HS-27A (cell line): ENCODE measurements at regions not wholly inside any gene's neighbourhood (a gene's known extent, or its start where the extent isn't known, plus 50 kb on each side); places are given as distances from the start of the nearest gene placed in this dataset.
A peak's percentile ranks its signal among the peaks of the same experiment; 100 is the strongest.

ENCODE experiments used
- DNase-seq: peaks from one replicate; pipeline ENCODE4 v3.0.0-alpha.2; 2012; ENCODE audit warnings: low read depth, missing footprints

GRCh38 chr7:46989247-46989646, 592.7 kb downstream of the TNS3 start:
- no peak for DNase-seq

- no peak for DNase-seq
Observed at GRCh38 chr7:46982928-46983327, 599.0 kb downstream of the TNS3 start.

GRCh38 chr7:46979439-46979838, 602.5 kb downstream of the TNS3 start:
- no peak for DNase-seq

- no peak for DNase-seq
Observed at GRCh38 chr7:46975493-46975892, 606.4 kb downstream of the TNS3 start.

- peak; percentile 55 for DNase-seq
Observed at GRCh38 chr7:46972205-46972604, 609.7 kb downstream of the TNS3 start.

- DNase-seq = no peak
Observed at GRCh38 chr7:46970476-46970875, 611.4 kb downstream of the TNS3 start.

GRCh38 chr7:46970131-46970430, 611.8 kb downstream of the TNS3 start:
- DNase-seq = no peak

- no peak for DNase-seq
Observed at GRCh38 chr7:46969303-46970130, 612.4 kb downstream of the TNS3 start.

GRCh38 chr7:46968003-46968402, 613.9 kb downstream of the TNS3 start:
- no peak for DNase-seq

GRCh38 chr7:46963719-46964118, 618.2 kb downstream of the TNS3 start:
- DNase-seq = no peak

GRCh38 chr7:46960970-46961369, 620.9 kb downstream of the TNS3 start:
- no peak for DNase-seq

GRCh38 chr7:46957195-46957594, 624.7 kb downstream of the TNS3 start:
- DNase-seq = no peak

GRCh38 chr7:46955531-46955930, 626.4 kb downstream of the TNS3 start:
- DNase-seq = no peak

- no peak for DNase-seq
Observed at GRCh38 chr7:46954181-46954580, 627.7 kb downstream of the TNS3 start.

GRCh38 chr7:46953008-46953407, 628.9 kb downstream of the TNS3 start:
- DNase-seq = no peak

GRCh38 chr7:46949270-46949931, 632.5 kb downstream of the TNS3 start:
- no peak for DNase-seq

- DNase-seq = no peak
Observed at GRCh38 chr7:46948716-46949115, 633.2 kb downstream of the TNS3 start.

- no peak for DNase-seq
Observed at GRCh38 chr7:46945328-46945727, 636.6 kb downstream of the TNS3 start.

- DNase-seq = no peak
Observed at GRCh38 chr7:46943996-46944395, 637.9 kb downstream of the TNS3 start.

GRCh38 chr7:46942574-46942973, 639.3 kb downstream of the TNS3 start:
- DNase-seq = no peak

- DNase-seq = no peak
Observed at GRCh38 chr7:46940178-46940577, 641.7 kb downstream of the TNS3 start.

- DNase-seq = no peak
Observed at GRCh38 chr7:46939558-46939957, 642.4 kb downstream of the TNS3 start.

GRCh38 chr7:46939089-46939488, 642.8 kb downstream of the TNS3 start:
- DNase-seq = no peak

- DNase-seq = no peak
Observed at GRCh38 chr7:46937826-46938225, 644.1 kb downstream of the TNS3 start.
